OCI-LY7 (cell line): ENCODE measurements at regions not wholly inside any gene's neighbourhood (a gene's known extent, or its start where the extent isn't known, plus 50 kb on each side); places are given as distances from the start of the nearest gene placed in this dataset.

Source experiments
- BruUV-seq: library from RNA; stranded (reverse); fragments of 400-500 nt; replicated peaks from 2 replicates; lab custom pipeline; 2021; lab: Mats Ljungman, UMichigan
- CTCF ChIA-PET: fragments of 300-600 bp; sonication (Branson Sonifier 250); formaldehyde crosslinking; loops from one replicate; lab custom pipeline; 2022; ENCODE audit warnings: antibody characterized with exemption; ENCODE audit not compliant: unreplicated experiment; lab: Charles Lee
- POLR2A ChIA-PET: fragments of 300-600 bp; sonication (Branson Sonifier 250); formaldehyde crosslinking; loops from one replicate; lab custom pipeline; 2022; ENCODE audit warnings: antibody characterized with exemption; lab: Charles Lee
- DNase-seq: peaks from one replicate; pipeline ENCODE4 v3.0.0-alpha.2; 2015; ENCODE audit warnings: low spot score
- H2AFZ ChIP-seq: fragments of 200-600 bp; sonication (generic), shearing (Covaris generic); 2 replicates; pipeline ENCODE4 v1.6.1; 2014; ENCODE audit warnings: mild to moderate bottlenecking, antibody characterized with exemption, low read length, moderate library complexity
- H3K27ac ChIP-seq: fragments of 200-600 bp; sonication (generic); 2 replicates; pipeline ENCODE4 v1.5.1; 2014; ENCODE audit warnings: mixed run types, low read depth, mild to moderate bottlenecking, moderate library complexity, low read length, inconsistent platforms; ENCODE audit not compliant: poor library complexity, severe bottlenecking
- H3K36me3 ChIP-seq: fragments of 200-600 bp; sonication (generic); 2 replicates; pipeline ENCODE4 v1.6.1; 2014; ENCODE audit warnings: mild to moderate bottlenecking, antibody characterized with exemption, low read length, moderate library complexity, mixed read lengths; ENCODE audit not compliant: insufficient read depth
- H3K4me1 ChIP-seq: fragments of 200-600 bp; sonication (generic); 2 replicates; pipeline ENCODE4 v1.5.1; 2014; ENCODE audit warnings: mild to moderate bottlenecking, low read length; ENCODE audit not compliant: insufficient read depth, poor library complexity, severe bottlenecking
- H3K4me2 ChIP-seq: fragments of 200-600 bp; sonication (generic); 2 replicates; pipeline ENCODE4 v1.6.1; 2014; ENCODE audit warnings: mild to moderate bottlenecking, low read length
- H3K4me3 ChIP-seq: fragments of 200-600 bp; sonication (generic); 2 replicates; pipeline ENCODE4 v1.5.1; 2014; ENCODE audit warnings: mild to moderate bottlenecking, low read depth, low read length; ENCODE audit not compliant: poor library complexity, severe bottlenecking
- H3K79me2 ChIP-seq: fragments of 200-600 bp; sonication (generic); 2 replicates; pipeline ENCODE4 v1.6.1; 2016; ENCODE audit warnings: low read depth, mild to moderate bottlenecking, low read length, moderate library complexity, mixed read lengths; ENCODE audit not compliant: insufficient read depth
- H3K9me2 ChIP-seq: fragments of 200-600 bp; sonication (generic); 2 replicates; pipeline ENCODE4 v1.6.1; 2016; ENCODE audit warnings: mild to moderate bottlenecking, low read length, mixed read lengths; ENCODE audit not compliant: insufficient read depth
- H3K9me3 ChIP-seq: fragments of 200-600 bp; sonication (generic); 2 replicates; pipeline ENCODE4 v1.6.1; 2014; ENCODE audit warnings: mild to moderate bottlenecking, mixed run types, low read length, mixed read lengths
- H4K20me1 ChIP-seq: fragments of 200-600 bp; sonication (generic); 2 replicates; pipeline ENCODE4 v1.6.1; 2014; ENCODE audit warnings: mild to moderate bottlenecking, antibody characterized with exemption, low read length, moderate library complexity, mixed read lengths; ENCODE audit not compliant: insufficient read depth
- EZH2phosphoT487 ChIP-seq: fragments of 200-600 bp; sonication (generic); IDR thresholded peaks from 2 replicates; pipeline ENCODE4 v1.6.1; 2018; ENCODE audit warnings: low read depth, borderline replicate concordance, mild to moderate bottlenecking, mixed run types, antibody characterized with exemption, low read length, moderate library complexity, mixed read lengths
- intact Hi-C: fragments of 100-400 bp; cut with micrococcal nuclease; formaldehyde crosslinking; loops from one replicate; pipeline ENCODE4 v1.10.0; 2022; ENCODE audit not compliant: unreplicated experiment
- TF ChIP-seq, protein P1 (sequence below): fragments of 200-600 bp; sonication (generic); conservative IDR thresholded peaks from 2 replicates; pipeline ENCODE4 v1.5.1; 2014; ENCODE audit warnings: mild to moderate bottlenecking, antibody characterized with exemption, low read length, moderate library complexity, mixed read lengths

DNA sequence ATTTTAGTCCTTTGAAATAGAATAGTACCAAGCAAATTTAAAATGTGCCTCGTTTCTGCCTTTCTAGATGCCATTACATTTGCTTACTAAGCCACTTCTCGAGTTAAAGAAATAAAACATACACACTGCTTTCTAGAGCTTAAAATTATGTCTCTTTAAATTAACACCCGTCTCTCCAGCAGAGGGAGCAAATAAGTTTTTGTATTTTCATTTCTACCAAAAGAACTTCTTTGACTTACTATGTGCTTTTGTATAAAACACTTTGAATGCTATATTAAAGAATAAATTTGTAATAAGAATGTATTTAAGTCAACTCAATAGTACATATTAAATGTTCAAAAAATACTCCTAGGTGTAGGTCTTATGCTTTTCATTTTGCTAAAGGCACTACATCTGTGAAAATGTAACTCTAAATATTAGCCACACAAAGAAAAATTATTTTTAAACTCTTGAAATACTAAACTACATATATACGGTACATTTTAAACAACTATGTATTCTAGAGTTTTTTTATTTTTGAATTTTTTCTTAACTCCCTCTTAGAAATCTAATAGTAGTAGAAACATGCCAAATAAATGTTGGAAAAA, 269.3 kb upstream of the MIR17HG start:
- intact Hi-C loops, result no loop called here
- no peak overlapping the region for H3K27ac ChIP-seq
- ChIA-PET POLR2A (interaction anchor here (0.6 to 2.6 kb wide), 16 partner anchors 9 to 316 kb away, joined by 3 to 13 read pairs (median 4); no protein-coding TSS in a partner anchor), CTCF (interaction anchor here (0.9 kb wide), 1 partner anchor 10 kb away, joined by 4 read pairs; no protein-coding TSS in a partner anchor)
- BruUV-seq, result no TSS peak
- H3K9me2 ChIP-seq, result 0 out of 2 replicates have a peak, but pooled peaks cover 3% of the 10 kb centered on the region
- H4K20me1 ChIP-seq, result 0 out of 2 replicates have a peak, but pooled peaks cover 4% of the 10 kb centered on the region
- H3K4me3 ChIP-seq, result no peak overlapping the region
- no peaks in the 10 kb centered on the region for H3K9me3 ChIP-seq
- H3K4me1 ChIP-seq, result no peaks in the 10 kb centered on the region
- H3K4me2 ChIP-seq, result no peak overlapping the region
- no peaks in the 10 kb centered on the region for H3K79me2 ChIP-seq
- no peak for TF ChIP-seq EZH2phosphoT487
- TF ChIP-seq, protein P1, sequence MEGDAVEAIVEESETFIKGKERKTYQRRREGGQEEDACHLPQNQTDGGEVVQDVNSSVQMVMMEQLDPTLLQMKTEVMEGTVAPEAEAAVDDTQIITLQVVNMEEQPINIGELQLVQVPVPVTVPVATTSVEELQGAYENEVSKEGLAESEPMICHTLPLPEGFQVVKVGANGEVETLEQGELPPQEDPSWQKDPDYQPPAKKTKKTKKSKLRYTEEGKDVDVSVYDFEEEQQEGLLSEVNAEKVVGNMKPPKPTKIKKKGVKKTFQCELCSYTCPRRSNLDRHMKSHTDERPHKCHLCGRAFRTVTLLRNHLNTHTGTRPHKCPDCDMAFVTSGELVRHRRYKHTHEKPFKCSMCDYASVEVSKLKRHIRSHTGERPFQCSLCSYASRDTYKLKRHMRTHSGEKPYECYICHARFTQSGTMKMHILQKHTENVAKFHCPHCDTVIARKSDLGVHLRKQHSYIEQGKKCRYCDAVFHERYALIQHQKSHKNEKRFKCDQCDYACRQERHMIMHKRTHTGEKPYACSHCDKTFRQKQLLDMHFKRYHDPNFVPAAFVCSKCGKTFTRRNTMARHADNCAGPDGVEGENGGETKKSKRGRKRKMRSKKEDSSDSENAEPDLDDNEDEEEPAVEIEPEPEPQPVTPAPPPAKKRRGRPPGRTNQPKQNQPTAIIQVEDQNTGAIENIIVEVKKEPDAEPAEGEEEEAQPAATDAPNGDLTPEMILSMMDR, result no peak
- H2AFZ ChIP-seq, result no peak overlapping the region
- peak; percentile 53 for DNase-seq
- no peaks in the 10 kb centered on the region for H3K36me3 ChIP-seq

DNA sequence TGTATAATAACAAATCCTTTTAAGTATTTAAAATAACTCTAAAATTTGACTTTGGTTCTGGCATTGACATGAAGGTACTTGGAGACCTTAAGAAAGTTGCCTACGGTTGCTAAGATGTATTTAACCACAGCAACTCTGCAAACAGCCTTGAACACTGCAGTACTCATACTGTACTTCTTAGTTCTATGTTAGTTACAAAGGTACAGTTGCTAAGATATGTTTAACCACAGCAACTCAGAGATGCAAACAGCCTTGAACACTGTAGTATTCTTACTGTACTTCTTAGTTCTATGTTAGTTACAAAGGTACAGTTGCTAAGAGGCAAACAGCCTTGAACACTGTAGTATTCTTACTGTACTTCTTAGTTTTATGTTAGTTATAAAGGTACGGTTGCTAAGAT, 268.3 kb upstream of the MIR17HG start:
- H4K20me1 ChIP-seq, result 0 out of 2 replicates have a peak, but pooled peaks cover 4% of the 10 kb centered on the region
- intact Hi-C loops, result no loop called here
- H3K4me3 ChIP-seq, result no peak overlapping the region
- 0 out of 2 replicates have a peak, but pooled peaks cover 4% of the 10 kb centered on the region for H3K9me2 ChIP-seq
- H3K27ac ChIP-seq, result no peak overlapping the region
- TF ChIP-seq EZH2phosphoT487, result no peak
- TF ChIP-seq, protein P1, result no peak
- no peak overlapping the region for H3K4me2 ChIP-seq
- H3K79me2 ChIP-seq, result no peaks in the 10 kb centered on the region
- ChIA-PET POLR2A (interaction anchor here (0.5 to 1.9 kb wide), 11 partner anchors 12 to 315 kb away, joined by 3 to 11 read pairs (median 3); no protein-coding TSS in a partner anchor), CTCF (no interaction called here)
- H2AFZ ChIP-seq, result no peak overlapping the region
- DNase-seq, result no peak
- no TSS peak for BruUV-seq
- no peaks in the 10 kb centered on the region for H3K36me3 ChIP-seq
- no peaks in the 10 kb centered on the region for H3K9me3 ChIP-seq
- H3K4me1 ChIP-seq, result no peaks in the 10 kb centered on the region

DNA sequence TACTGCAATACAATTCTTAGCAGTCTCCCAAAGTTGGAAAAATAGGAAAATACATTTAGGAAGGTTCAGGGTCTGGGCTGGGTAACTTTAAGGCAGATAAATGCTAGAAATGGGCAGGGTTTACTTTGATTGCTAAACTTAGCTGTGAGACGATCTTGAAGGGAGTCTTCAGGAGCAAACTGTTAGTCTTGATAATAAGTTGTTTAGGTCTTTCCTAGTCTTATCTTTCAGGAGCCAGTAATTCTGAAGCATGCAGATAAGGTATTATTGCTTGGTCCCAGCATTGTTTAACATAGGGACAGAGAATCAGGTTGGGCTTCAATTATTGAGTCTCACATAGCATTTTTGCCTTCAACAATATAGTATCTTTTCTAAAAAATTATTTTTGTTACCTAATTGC, 262.4 kb upstream of the MIR17HG start:
- Histone ChIP-seq H3K79me2 (no peaks in the 10 kb centered on the region), H3K4me2 (no peak overlapping the region), H2AFZ (no peak overlapping the region), H4K20me1 (0 out of 2 replicates have a peak, but pooled peaks cover 4% of the 10 kb centered on the region), H3K4me1 (no peaks in the 10 kb centered on the region), H3K4me3 (no peak overlapping the region), H3K9me3 (no peaks in the 10 kb centered on the region), H3K27ac (no peak overlapping the region), H3K9me2 (0 out of 2 replicates have a peak, but pooled peaks cover 7% of the 10 kb centered on the region), H3K36me3 (no peaks in the 10 kb centered on the region)
- no peak for DNase-seq
- intact Hi-C loops, result no loop called here
- no TSS peak for BruUV-seq
- ChIA-PET CTCF (no interaction called here), POLR2A (interaction anchor here (0.6 to 2.2 kb wide), 7 partner anchors 10 to 1196 kb away, joined by 3 to 10 read pairs (median 4); no protein-coding TSS in a partner anchor)
- TF ChIP-seq EZH2phosphoT487, result no peak
- TF ChIP-seq, protein P1, result no peak
